Stimulated activated naive CD8-positive, alpha-beta T cell treated with anti-CD3 and anti-CD28 coated beads, Interleukin-15, amount 100 ng/mL, for 72 hours (primary cell): ENCODE measurements at regions not wholly inside any gene's neighbourhood (a gene's known extent, or its start where the extent isn't known, plus 50 kb on each side); places are given as distances from the start of the nearest gene placed in this dataset.
"Not testable (repeated sequence)": the region's sequence is repeated elsewhere in the genome, so short reads cannot be mapped to it uniquely, and the experiment has no call there.

Source experiments
- ATAC-seq: fragments of 150-1000 bp; cut with Tn5 transposase; 2 replicates; pipeline ENCODE4 v1.10.0; 2021; ENCODE audit warnings: mild to moderate bottlenecking, moderate library complexity
- DNase-seq, 2 donors: peaks; one replicate each; pipeline ENCODE4 v3.0.0; 2021 to 2022
- H3K27ac Mint-ChIP-seq, 2 donors: one replicate each; pipeline ENCODE4 v1.8.0; 2022; ENCODE audit warnings: mild to moderate bottlenecking in 2 of 2, mixed read lengths in 2 of 2, moderate library complexity in 2 of 2
- H3K27me3 Mint-ChIP-seq: one replicate; pipeline ENCODE4 v1.8.0; 2022; ENCODE audit warnings: mixed read lengths
- H3K4me1 Mint-ChIP-seq: one replicate; pipeline ENCODE4 v1.8.0; 2022; ENCODE audit warnings: mild to moderate bottlenecking, mixed read lengths
- H3K4me3 Mint-ChIP-seq, 2 donors: one replicate each; pipeline ENCODE4 v1.8.0; 2022; ENCODE audit warnings: mild to moderate bottlenecking in 2 of 2, mixed read lengths in 2 of 2, moderate library complexity in 1 of 2
- H3K9me3 Mint-ChIP-seq, 2 donors: one replicate each; pipeline ENCODE4 v1.8.0; 2022; ENCODE audit warnings: mixed read lengths in 2 of 2

GRCh38 chr2:166831930-166832329 lies 56.4 kb upstream of the XIRP2 start:
- no peak overlapping the region for H3K27ac Mint-ChIP-seq
- DNase-seq (no peak), ATAC-seq (no peak)
- H3K4me1 Mint-ChIP-seq, result no peaks in the 10 kb centered on the region
- no peaks in the 10 kb centered on the region for H3K27me3 Mint-ChIP-seq
- H3K4me3 Mint-ChIP-seq, result no peak overlapping the region
- no peaks in the 10 kb centered on the region for H3K9me3 Mint-ChIP-seq

- ATAC-seq (no peak), DNase-seq (no peak)
- Mint-ChIP-seq H3K4me3 (no peak overlapping the region), H3K4me1 (no peaks in the 10 kb centered on the region), H3K9me3 (no peaks in the 10 kb centered on the region), H3K27ac (no peak overlapping the region), H3K27me3 (no peaks in the 10 kb centered on the region)
Observed at GRCh38 chr2:166825914-166826313, 62.4 kb upstream of the XIRP2 start.

GRCh38 chr2:166814335-166814734 lies 73.9 kb upstream of the XIRP2 start:
- Mint-ChIP-seq H3K4me3 (no peak overlapping the region), H3K27me3 (no peaks in the 10 kb centered on the region), H3K27ac (peak overlapping the region in 1 of 2 donors; percentile 50), H3K9me3 (peaks cover 0 to 12% of the 10 kb centered on the region in 2 donors), H3K4me1 (no peaks in the 10 kb centered on the region)
- no peak for ATAC-seq
- DNase-seq, result no peak

- Mint-ChIP-seq H3K4me3 (no peak overlapping the region), H3K27ac (no peak overlapping the region), H3K9me3 (peaks cover 0 to 12% of the 10 kb centered on the region in 2 donors), H3K4me1 (no peaks in the 10 kb centered on the region), H3K27me3 (no peaks in the 10 kb centered on the region)
- no peak for DNase-seq
- ATAC-seq, result no peak
Observed at GRCh38 chr2:166812166-166812891, 76.0 kb upstream of the XIRP2 start.

- Mint-ChIP-seq H3K27me3 (no peaks in the 10 kb centered on the region), H3K4me1 (peaks cover 22% of the 10 kb centered on the region), H3K27ac (no peak overlapping the region), H3K4me3 (no peak overlapping the region), H3K9me3 (no peaks in the 10 kb centered on the region)
- DNase-seq (no peak), ATAC-seq (no peak)
Observed at GRCh38 chr2:166805753-166806152, 82.5 kb upstream of the XIRP2 start.

- Mint-ChIP-seq H3K4me3 (no peak overlapping the region), H3K4me1 (peaks cover 22% of the 10 kb centered on the region), H3K27me3 (no peaks in the 10 kb centered on the region), H3K9me3 (no peaks in the 10 kb centered on the region), H3K27ac (peak overlapping the region in 1 of 2 donors; percentile 53)
- ATAC-seq (peak; percentile 37), DNase-seq (no peak)
Observed at GRCh38 chr2:166803373-166804000, 84.8 kb upstream of the XIRP2 start.

- no peaks in the 10 kb centered on the region for H3K27me3 Mint-ChIP-seq
- no peak for ATAC-seq
- peak overlapping the region in 1 of 2 donors; percentile 45 for H3K4me3 Mint-ChIP-seq
- DNase-seq, result no peak
- no peaks in the 10 kb centered on the region for H3K9me3 Mint-ChIP-seq
- no peak overlapping the region for H3K27ac Mint-ChIP-seq
- peaks cover 22% of the 10 kb centered on the region for H3K4me1 Mint-ChIP-seq
Observed at GRCh38 chr2:166802475-166802874, 85.8 kb upstream of the XIRP2 start.

GRCh38 chr2:166792808-166793207 lies 95.5 kb upstream of the XIRP2 start:
- H3K27ac Mint-ChIP-seq, result no peak overlapping the region
- H3K4me3 Mint-ChIP-seq, result no peak overlapping the region
- peaks cover 3 to 28% of the 10 kb centered on the region in 2 donors for H3K9me3 Mint-ChIP-seq
- no peak for ATAC-seq
- no peaks in the 10 kb centered on the region for H3K27me3 Mint-ChIP-seq
- DNase-seq, result no peak
- H3K4me1 Mint-ChIP-seq, result no peaks in the 10 kb centered on the region

- no peak for DNase-seq
- peaks cover 3 to 18% of the 10 kb centered on the region in 2 donors for H3K9me3 Mint-ChIP-seq
- ATAC-seq, result no peak
- H3K27me3 Mint-ChIP-seq, result no peaks in the 10 kb centered on the region
- no peak overlapping the region for H3K4me3 Mint-ChIP-seq
- no peak overlapping the region for H3K27ac Mint-ChIP-seq
- no peaks in the 10 kb centered on the region for H3K4me1 Mint-ChIP-seq
Observed at GRCh38 chr2:166786707-166787106, 101.6 kb upstream of the XIRP2 start.

GRCh38 chr2:166784296-166784946 lies 103.9 kb upstream of the XIRP2 start:
- Mint-ChIP-seq H3K4me3 (no peak overlapping the region), H3K27me3 (no peaks in the 10 kb centered on the region), H3K27ac (no peak overlapping the region), H3K9me3 (no peaks in the 10 kb centered on the region), H3K4me1 (no peaks in the 10 kb centered on the region)
- no peak for DNase-seq
- no peak for ATAC-seq

- ATAC-seq, result no peak
- Mint-ChIP-seq H3K27ac (no peak overlapping the region), H3K27me3 (no peaks in the 10 kb centered on the region), H3K9me3 (no peaks in the 10 kb centered on the region), H3K4me1 (no peaks in the 10 kb centered on the region), H3K4me3 (no peak overlapping the region)
- no peak for DNase-seq
Observed at GRCh38 chr2:166775176-166775575, 113.1 kb upstream of the XIRP2 start.

GRCh38 chr2:166773308-166773949 lies 114.9 kb upstream of the XIRP2 start:
- ATAC-seq (no peak), DNase-seq (no peak)
- no peaks in the 10 kb centered on the region for H3K27me3 Mint-ChIP-seq
- no peaks in the 10 kb centered on the region for H3K4me1 Mint-ChIP-seq
- no peak overlapping the region for H3K4me3 Mint-ChIP-seq
- H3K9me3 Mint-ChIP-seq, result no peaks in the 10 kb centered on the region
- H3K27ac Mint-ChIP-seq, result peak overlapping the region in 1 of 2 donors; percentile 48

GRCh38 chr2:166768393-166769123 lies 119.7 kb upstream of the XIRP2 start:
- DNase-seq, result no peak
- H3K4me1 Mint-ChIP-seq, result no peaks in the 10 kb centered on the region
- no peak overlapping the region for H3K27ac Mint-ChIP-seq
- H3K4me3 Mint-ChIP-seq, result no peak overlapping the region
- no peaks in the 10 kb centered on the region for H3K27me3 Mint-ChIP-seq
- H3K9me3 Mint-ChIP-seq, result no peaks in the 10 kb centered on the region
- ATAC-seq, result no peak

- not testable (repeated sequence) for H3K4me1 Mint-ChIP-seq, DNase-seq, H3K27me3 Mint-ChIP-seq, ATAC-seq, H3K9me3 Mint-ChIP-seq, H3K4me3 Mint-ChIP-seq
- peak overlapping the region in 1 of 2 donors; percentile 44 for H3K27ac Mint-ChIP-seq
Observed at GRCh38 chr2:166766769-166767322, 121.4 kb upstream of the XIRP2 start.

- no peaks in the 10 kb centered on the region for H3K4me1 Mint-ChIP-seq
- no peak overlapping the region for H3K27ac Mint-ChIP-seq
- no peak for ATAC-seq
Observed at GRCh38 chr2:166766220-166766619, 122.1 kb upstream of the XIRP2 start.

More at GRCh38 chr2:166766220-166766619, 122.1 kb upstream of the XIRP2 start:
- Mint-ChIP-seq H3K27me3 (no peaks in the 10 kb centered on the region), H3K9me3 (no peaks in the 10 kb centered on the region), H3K4me3 (no peak overlapping the region)
- DNase-seq, result no peak
